ENCODE measurements at regions not wholly inside any gene's neighbourhood (a gene's known extent, or its start where the extent isn't known, plus 50 kb on each side); places are given as distances from the start of the nearest gene placed in this dataset.

DNA sequence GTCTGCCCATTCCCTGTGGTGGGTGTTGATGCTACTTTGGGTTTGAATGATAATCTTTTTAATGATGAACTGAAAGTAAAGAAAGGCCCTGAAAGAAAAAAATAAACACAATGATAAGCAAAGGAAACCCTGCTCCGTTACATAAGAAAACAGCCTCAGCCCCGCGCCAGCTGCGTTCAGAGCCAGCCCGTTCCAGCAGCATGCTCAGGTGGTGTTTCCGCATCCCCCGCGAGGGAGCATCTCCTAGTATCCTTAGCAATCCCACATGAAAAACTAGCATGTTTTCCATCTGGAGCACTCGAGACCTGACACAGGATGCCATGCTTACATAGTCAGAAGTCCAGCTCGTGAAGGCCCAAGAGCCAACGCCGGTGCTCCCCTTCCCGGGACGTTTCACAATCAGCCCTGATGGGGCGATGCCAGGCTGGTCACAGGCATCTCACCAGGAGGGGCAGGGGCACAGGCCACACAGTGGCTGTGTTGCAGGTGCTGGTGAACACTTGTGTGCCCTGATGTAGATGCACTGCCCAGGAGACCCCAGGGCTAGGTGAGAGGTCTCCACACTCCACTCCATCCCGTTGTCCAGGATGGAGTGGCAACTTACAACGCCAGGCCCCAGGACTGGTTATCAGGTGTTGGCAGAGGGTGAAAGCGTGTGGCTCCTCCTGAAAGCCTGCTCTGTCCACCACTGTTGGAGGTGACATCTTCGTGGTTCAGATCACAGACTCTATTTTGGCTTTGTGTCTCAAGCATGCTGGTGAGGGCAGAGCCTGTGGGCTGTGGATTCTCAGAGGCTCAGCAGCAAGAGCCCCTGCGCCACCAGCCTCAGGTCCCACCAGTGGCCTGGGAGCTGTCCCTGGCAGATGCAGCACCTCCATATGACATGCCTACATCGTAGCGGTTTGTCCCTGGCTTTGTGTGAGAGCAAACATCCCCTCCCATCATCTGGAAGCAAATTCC, 246.8 kb upstream of the IRX1 start (continued):
- TF ChIP-seq, protein P1, sequence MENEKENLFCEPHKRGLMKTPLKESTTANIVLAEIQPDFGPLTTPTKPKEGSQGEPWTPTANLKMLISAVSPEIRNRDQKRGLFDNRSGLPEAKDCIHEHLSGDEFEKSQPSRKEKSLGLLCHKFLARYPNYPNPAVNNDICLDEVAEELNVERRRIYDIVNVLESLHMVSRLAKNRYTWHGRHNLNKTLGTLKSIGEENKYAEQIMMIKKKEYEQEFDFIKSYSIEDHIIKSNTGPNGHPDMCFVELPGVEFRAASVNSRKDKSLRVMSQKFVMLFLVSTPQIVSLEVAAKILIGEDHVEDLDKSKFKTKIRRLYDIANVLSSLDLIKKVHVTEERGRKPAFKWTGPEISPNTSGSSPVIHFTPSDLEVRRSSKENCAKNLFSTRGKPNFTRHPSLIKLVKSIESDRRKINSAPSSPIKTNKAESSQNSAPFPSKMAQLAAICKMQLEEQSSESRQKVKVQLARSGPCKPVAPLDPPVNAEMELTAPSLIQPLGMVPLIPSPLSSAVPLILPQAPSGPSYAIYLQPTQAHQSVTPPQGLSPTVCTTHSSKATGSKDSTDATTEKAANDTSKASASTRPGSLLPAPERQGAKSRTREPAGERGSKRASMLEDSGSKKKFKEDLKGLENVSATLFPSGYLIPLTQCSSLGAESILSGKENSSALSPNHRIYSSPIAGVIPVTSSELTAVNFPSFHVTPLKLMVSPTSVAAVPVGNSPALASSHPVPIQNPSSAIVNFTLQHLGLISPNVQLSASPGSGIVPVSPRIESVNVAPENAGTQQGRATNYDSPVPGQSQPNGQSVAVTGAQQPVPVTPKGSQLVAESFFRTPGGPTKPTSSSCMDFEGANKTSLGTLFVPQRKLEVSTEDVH (IDR thresholded peaks at IDR 0.05; ENCODE audit: low read depth, partially characterized antibody), result no peak
- TF ChIP-seq CHD4 (IDR thresholded peaks at IDR 0.05), result no peak
- no peak for TF ChIP-seq ZNF622 (IDR thresholded peaks at IDR 0.05)
- no peak for TF ChIP-seq SIX5 (IDR thresholded peaks at IDR 0.05; ENCODE audit: low read depth, low read length, severe bottlenecking)
- TF ChIP-seq, protein P2, sequence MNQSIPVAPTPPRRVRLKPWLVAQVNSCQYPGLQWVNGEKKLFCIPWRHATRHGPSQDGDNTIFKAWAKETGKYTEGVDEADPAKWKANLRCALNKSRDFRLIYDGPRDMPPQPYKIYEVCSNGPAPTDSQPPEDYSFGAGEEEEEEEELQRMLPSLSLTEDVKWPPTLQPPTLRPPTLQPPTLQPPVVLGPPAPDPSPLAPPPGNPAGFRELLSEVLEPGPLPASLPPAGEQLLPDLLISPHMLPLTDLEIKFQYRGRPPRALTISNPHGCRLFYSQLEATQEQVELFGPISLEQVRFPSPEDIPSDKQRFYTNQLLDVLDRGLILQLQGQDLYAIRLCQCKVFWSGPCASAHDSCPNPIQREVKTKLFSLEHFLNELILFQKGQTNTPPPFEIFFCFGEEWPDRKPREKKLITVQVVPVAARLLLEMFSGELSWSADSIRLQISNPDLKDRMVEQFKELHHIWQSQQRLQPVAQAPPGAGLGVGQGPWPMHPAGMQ (IDR thresholded peaks at IDR 0.05; ENCODE audit: borderline replicate concordance), result no peak
- TF ChIP-seq SMARCA5 (IDR thresholded peaks at IDR 0.05), result no peak
- TF ChIP-seq MXI1 (IDR thresholded peaks at IDR 0.05; ENCODE audit: low read depth, low read length), result no peak
- no peak for TF ChIP-seq BHLHE40 (IDR thresholded peaks at IDR 0.05; ENCODE audit: borderline replicate concordance in 1 of 2, low read depth in 2 of 2, low read length in 1 of 2)
- TF ChIP-seq POLR2AphosphoS2 (IDR thresholded peaks at IDR 0.05; ENCODE audit: low read depth, low read length), result no peak
